K562 (cell line): ENCODE measurements at regions not wholly inside any gene's neighbourhood (a gene's known extent, or its start where the extent isn't known, plus 50 kb on each side); places are given as distances from the start of the nearest gene placed in this dataset.

Source experiments
- ATAC-seq: fragments of 200-7000 bp; cut with Tn5 transposase; 3 replicates; pipeline ENCODE4 v1.9.1; 2020; ENCODE audit warnings: moderate library complexity
- BruUV-seq: library from RNA; stranded (reverse); fragments of 400-500 nt; replicated peaks from 2 replicates; lab custom pipeline; 2021; lab: Mats Ljungman, UMichigan
- CTCF ChIA-PET: fragments of 300-600 bp; formaldehyde crosslinking; extraction: SDS; loops from one replicate; lab custom pipeline; 2021; ENCODE audit warnings: low intra/inter-chr PET ratio; lab: Yijun Ruan, JAX
- POLR2A ChIA-PET: fragments of 300-600, 350-650 bp; sonication (Branson Sonifier 250); formaldehyde crosslinking; extraction: SDS; loops from one replicate; lab custom pipeline; 2021; ENCODE audit warnings: antibody characterized with exemption, inconsistent platforms; lab: Yijun Ruan, JAX
- DNase-seq, 4 experiments: peaks; one replicate each; pipeline versions ENCODE4 v3.0.0 to v3.0.0-alpha.2; 2011 to 2018; ENCODE audit warnings: low spot score in 3 of 4, mixed read lengths in 3 of 4; ENCODE audit errors: extremely low read depth in 1 of 4
- FAIRE-seq: peaks from 2 replicates; lab custom pipeline; 2011; peaks lifted over from hg19 to GRCh38; lab: Jason Lieb, UNC
- H2AFZ ChIP-seq: 2 replicates; pipeline ENCODE4 v1.6.0; 2011; ENCODE audit warnings: low read depth, low read length, control low read depth, inconsistent platforms
- H3K27ac ChIP-seq: fragments of 200-600 bp; 3 replicates; pipeline ENCODE4 v1.8.0; 2011; ENCODE audit warnings: low read depth, mild to moderate bottlenecking, control low read depth, inconsistent platforms, low read length, moderate library complexity, mixed read lengths; ENCODE audit errors: extremely low read depth
- H3K27me3 ChIP-seq, 2 experiments: fragments of 300-600 bp in 1 of 2; 2 replicates in 1 of 2; 3 replicates in 1 of 2; pipeline versions ENCODE4 v1.6.0 to v1.8.0; 2011; ENCODE audit warnings: inconsistent platforms in 2 of 2, low read length in 2 of 2, mild to moderate bottlenecking in 1 of 2, mixed read lengths in 1 of 2, moderate library complexity in 1 of 2; ENCODE audit not compliant: control insufficient read depth in 2 of 2, insufficient read depth in 2 of 2
- H3K36me3 ChIP-seq: fragments of 300-600 bp; 3 replicates; pipeline ENCODE4 v1.8.0; 2011; ENCODE audit warnings: mild to moderate bottlenecking, low read length, inconsistent platforms; ENCODE audit not compliant: control insufficient read depth, insufficient read depth
- H3K4me1 ChIP-seq, 2 experiments: fragments of 200-600 bp in 1 of 2; replicated peaks in 1 of 2; 2 replicates in 1 of 2; 3 replicates in 1 of 2; pipeline versions ENCODE4 v1.5.1 to v1.8.0; 2011; ENCODE audit warnings: inconsistent platforms in 2 of 2, low read length in 2 of 2, mild to moderate bottlenecking in 1 of 2, mixed read lengths in 1 of 2, moderate library complexity in 1 of 2; ENCODE audit not compliant: control insufficient read depth in 2 of 2, insufficient read depth in 2 of 2
- H3K4me2 ChIP-seq: 2 replicates; pipeline ENCODE4 v1.6.1; 2011; ENCODE audit warnings: low read length, control low read depth, inconsistent platforms, mixed read lengths; ENCODE audit not compliant: insufficient read depth
- H3K4me3 ChIP-seq: fragments of 200-600 bp; sonication (generic), shearing (Covaris generic); 2 replicates; pipeline ENCODE4 v1.5.1; 2016; ENCODE audit warnings: control low read depth, inconsistent platforms
- H3K79me2 ChIP-seq: fragments of 200-600 bp; 3 replicates; pipeline ENCODE4 v1.8.0; 2011; ENCODE audit warnings: low read length, inconsistent platforms; ENCODE audit not compliant: control insufficient read depth, insufficient read depth
- H3K9ac ChIP-seq, 2 experiments: 2 replicates each; pipeline versions ENCODE4 v1.6.0 to v1.6.1; 2011; ENCODE audit warnings: low read depth in 2 of 2, low read length in 2 of 2, control low read depth in 1 of 2, inconsistent platforms in 1 of 2, mild to moderate bottlenecking in 1 of 2, mixed read lengths in 1 of 2; ENCODE audit not compliant: insufficient read depth in 1 of 2
- H3K9me1 ChIP-seq: one replicate; pipeline ENCODE4 v1.6.0; 2011; ENCODE audit warnings: inconsistent platforms, mild to moderate bottlenecking, low read length, moderate library complexity; ENCODE audit not compliant: control insufficient read depth, insufficient read depth
- H3K9me3 ChIP-seq: replicated peaks from 2 replicates; pipeline ENCODE4 v1.5.1; 2011; ENCODE audit warnings: low read depth, low read length, inconsistent platforms; ENCODE audit not compliant: control insufficient read depth, insufficient read depth
- H4K20me1 ChIP-seq: replicated peaks from 2 replicates; pipeline ENCODE4 v1.6.1; 2011; ENCODE audit warnings: low read length, inconsistent platforms, mixed read lengths; ENCODE audit not compliant: control insufficient read depth, insufficient read depth
- E4F1 ChIP-seq: fragments of 250-450 bp; sonication (Bioruptor Pico); IDR thresholded peaks from 2 replicates; pipeline ENCODE4 v1.5.0; 2021; ENCODE audit warnings: mild to moderate bottlenecking, borderline replicate concordance
- EHMT2 ChIP-seq: fragments of 450-650 bp; IDR thresholded peaks from 2 replicates; pipeline ENCODE4 v1.6.1; 2018; ENCODE audit warnings: antibody characterized with exemption
- FOXM1 ChIP-seq, 2 experiments: fragments of 450-650 bp in 1 of 2; sonication (generic) in 1 of 2; formaldehyde crosslinking in 1 of 2; IDR thresholded peaks; 2 replicates each; pipeline versions ENCODE4 v1.6.1 to v1.9.0; 2017 to 2022; ENCODE audit warnings: low read depth in 2 of 2, mild to moderate bottlenecking in 2 of 2, missing genetic modification reagents in 1 of 2, moderate library complexity in 1 of 2
- HNRNPL ChIP-seq: fragments of 200-400 bp; formaldehyde crosslinking; IDR thresholded peaks from 2 replicates; pipeline ENCODE4 v1.6.1; 2017; ENCODE audit warnings: low read depth, mild to moderate bottlenecking, low read length
- NFRKB ChIP-seq: fragments of 450-650 bp; IDR thresholded peaks from 2 replicates; pipeline ENCODE4 v1.6.1; 2016; ENCODE audit warnings: low read depth
- RUNX1 ChIP-seq: sonication (generic); IDR thresholded peaks from 2 replicates; pipeline ENCODE4 v1.6.1; 2016; ENCODE audit warnings: antibody characterized with exemption, low read depth
- SMC3 ChIP-seq: conservative IDR thresholded peaks from 2 replicates; pipeline ENCODE4 v1.6.1; 2011; ENCODE audit warnings: low read depth, low read length, improper control_type of control experiment; ENCODE audit not compliant: insufficient read depth
- YY1 ChIP-seq, 3 experiments: IDR thresholded peaks; 2 replicates each; pipeline ENCODE4 v1.6.1; 2011; ENCODE audit warnings: low read length in 2 of 3, mild to moderate bottlenecking in 2 of 3, moderate library complexity in 2 of 3, borderline replicate concordance in 1 of 3, control low read depth in 1 of 3, low read depth in 1 of 3; ENCODE audit not compliant: insufficient read depth in 3 of 3, insufficient replicate concordance in 2 of 3, control insufficient read depth in 1 of 3, insufficient read length in 1 of 3; ENCODE audit errors: extremely low read depth in 1 of 3
- ZBTB40 ChIP-seq, 2 experiments: fragments of 450-650 bp in 1 of 2; sonication (generic) in 1 of 2; formaldehyde crosslinking in 1 of 2; IDR thresholded peaks; 2 replicates each; pipeline versions ENCODE4 v1.7.1 to v1.9.0; 2016 to 2022; ENCODE audit warnings: inconsistent platforms in 1 of 2, mild to moderate bottlenecking in 1 of 2, missing genetic modification reagents in 1 of 2
- ZNF311 ChIP-seq: fragments of 250-450 bp; sonication (Bioruptor Pico); IDR thresholded peaks from 2 replicates; pipeline ENCODE4 v1.4.0; 2020; ENCODE audit warnings: mild to moderate bottlenecking, moderate library complexity
- ZNF354B ChIP-seq: fragments of 250-450 bp; sonication (Bioruptor Pico); IDR thresholded peaks from 2 replicates; pipeline ENCODE4 v1.4.0; 2020
- WGBS: fragments of 100-300 bp; shearing (Covaris generic); methylation state at CpG from one replicate; pipeline ENCODE4 v1.1.6; 2016; ENCODE audit warnings: low coverage, mixed read lengths; ENCODE audit not compliant: insufficient coverage; ENCODE audit errors: missing lambda C conversion rate; 5-methylcytosine and 5-hydroxymethylcytosine counted together
- in situ Hi-C: fragments of 300-500 bp; cut with MboI; formaldehyde crosslinking; loops from 4 replicates; pipeline ENCODE4 v1.15.0; 2018; ENCODE audit warnings: inconsistent platforms, mixed read lengths
- intact Hi-C: fragments of 100-400 bp; cut with micrococcal nuclease; formaldehyde crosslinking; loops from 2 replicates; pipeline ENCODE4 v1.14.2; 2022

DNA sequence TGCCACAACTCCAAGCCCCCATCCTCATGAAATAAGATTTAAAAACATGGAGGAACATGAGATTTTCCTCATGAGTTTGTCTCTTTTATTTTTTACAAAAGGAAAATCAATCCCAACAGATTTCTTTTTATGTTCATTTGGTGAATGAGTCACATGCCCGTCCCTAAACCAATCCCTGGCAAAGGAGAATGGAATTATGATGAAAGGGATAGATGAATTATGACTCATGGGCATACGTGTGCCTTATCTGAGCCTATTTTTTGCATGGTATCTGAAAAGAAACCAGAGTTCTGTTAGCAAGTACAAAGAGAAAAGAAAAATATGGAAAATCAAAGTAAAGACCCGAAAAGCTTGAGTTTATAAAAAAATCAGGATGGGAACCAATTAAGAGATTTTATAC is 267.5 kb upstream of the TMEM161B start:
- in situ Hi-C loops, result no loop called here
- Histone ChIP-seq H3K27me3 (no peaks in the 10 kb centered on the region; a peak in 1 of 5 replicates), H3K27ac (no peak overlapping the region), H3K4me1 (no peaks in the 10 kb centered on the region), H3K9me1 (no peaks in the 10 kb centered on the region), H3K79me2 (no peaks in the 10 kb centered on the region), H3K9ac (no peak overlapping the region), H3K4me3 (no peak overlapping the region), H3K9me3 (no peaks in the 10 kb centered on the region), H2AFZ (no peak overlapping the region), H3K36me3 (no peaks in the 10 kb centered on the region), H3K4me2 (no peak overlapping the region), H4K20me1 (no peaks in the 10 kb centered on the region)
- no TSS peak for BruUV-seq
- ATAC-seq (no peak), FAIRE-seq (no peak), DNase-seq (no peak)
- POLR2A ChIA-PET, result no interaction called here
- intact Hi-C loops, result no loop called here
- WGBS, result 0% methylated on average over 3 of the region's 3 CpGs
- CTCF ChIA-PET, result no interaction called here
- TF ChIP-seq RUNX1, result no peak
- TF ChIP-seq HNRNPL, result no peak
- TF ChIP-seq NFRKB, result no peak
- no peak for TF ChIP-seq ZNF354B (CRISPR knock-in tag)
- TF ChIP-seq EHMT2, result no peak
- no peak for TF ChIP-seq FOXM1 (IDR thresholded peaks at IDR 0.05; ENCODE audit: low read depth)
- TF ChIP-seq FOXM1 (CRISPR knock-in tag; IDR thresholded peaks at IDR 0.05; ENCODE audit: low read depth), result no peak
- TF ChIP-seq SMC3, result no peak
- TF ChIP-seq E4F1 (CRISPR knock-in tag), result no peak
- TF ChIP-seq ZBTB40 (IDR thresholded peaks at IDR 0.05), result no peak
- TF ChIP-seq ZBTB40 (CRISPR knock-in tag; IDR thresholded peaks at IDR 0.05), result no peak
- TF ChIP-seq YY1 (IDR thresholded peaks at IDR 0.05; ENCODE audit: borderline replicate concordance in 1 of 3, control insufficient read depth in 1 of 3, extremely low read depth in 1 of 3, insufficient read depth in 3 of 3, insufficient read length in 1 of 3, insufficient replicate concordance in 2 of 3, low read depth in 1 of 3, low read length in 2 of 3), result no peak
- no peak for TF ChIP-seq ZNF311 (CRISPR knock-in tag)
